K562 (cell line): ENCODE measurements at regions not wholly inside any gene's neighbourhood (a gene's known extent, or its start where the extent isn't known, plus 50 kb on each side); places are given as distances from the start of the nearest gene placed in this dataset.

Source experiments
- ATAC-seq: fragments of 200-7000 bp; cut with Tn5 transposase; 3 replicates; pipeline ENCODE4 v1.9.1; 2020; ENCODE audit warnings: moderate library complexity
- BruUV-seq: library from RNA; stranded (reverse); fragments of 400-500 nt; replicated peaks from 2 replicates; lab custom pipeline; 2021; lab: Mats Ljungman, UMichigan
- CTCF ChIA-PET: fragments of 300-600 bp; formaldehyde crosslinking; extraction: SDS; loops from one replicate; lab custom pipeline; 2021; ENCODE audit warnings: low intra/inter-chr PET ratio; lab: Yijun Ruan, JAX
- POLR2A ChIA-PET: fragments of 300-600, 350-650 bp; sonication (Branson Sonifier 250); formaldehyde crosslinking; extraction: SDS; loops from one replicate; lab custom pipeline; 2021; ENCODE audit warnings: antibody characterized with exemption, inconsistent platforms; lab: Yijun Ruan, JAX
- DNase-seq, 4 experiments: peaks; one replicate each; pipeline versions ENCODE4 v3.0.0 to v3.0.0-alpha.2; 2011 to 2018; ENCODE audit warnings: low spot score in 3 of 4, mixed read lengths in 3 of 4; ENCODE audit errors: extremely low read depth in 1 of 4
- FAIRE-seq: peaks from 2 replicates; lab custom pipeline; 2011; peaks lifted over from hg19 to GRCh38; lab: Jason Lieb, UNC
- H2AFZ ChIP-seq: 2 replicates; pipeline ENCODE4 v1.6.0; 2011; ENCODE audit warnings: low read depth, low read length, control low read depth, inconsistent platforms
- H3K27ac ChIP-seq: fragments of 200-600 bp; 3 replicates; pipeline ENCODE4 v1.8.0; 2011; ENCODE audit warnings: low read depth, mild to moderate bottlenecking, control low read depth, inconsistent platforms, low read length, moderate library complexity, mixed read lengths; ENCODE audit errors: extremely low read depth
- H3K27me3 ChIP-seq, 2 experiments: fragments of 300-600 bp in 1 of 2; 2 replicates in 1 of 2; 3 replicates in 1 of 2; pipeline versions ENCODE4 v1.6.0 to v1.8.0; 2011; ENCODE audit warnings: inconsistent platforms in 2 of 2, low read length in 2 of 2, mild to moderate bottlenecking in 1 of 2, mixed read lengths in 1 of 2, moderate library complexity in 1 of 2; ENCODE audit not compliant: control insufficient read depth in 2 of 2, insufficient read depth in 2 of 2
- H3K36me3 ChIP-seq: fragments of 300-600 bp; 3 replicates; pipeline ENCODE4 v1.8.0; 2011; ENCODE audit warnings: mild to moderate bottlenecking, low read length, inconsistent platforms; ENCODE audit not compliant: control insufficient read depth, insufficient read depth
- H3K4me1 ChIP-seq, 2 experiments: fragments of 200-600 bp in 1 of 2; replicated peaks in 1 of 2; 2 replicates in 1 of 2; 3 replicates in 1 of 2; pipeline versions ENCODE4 v1.5.1 to v1.8.0; 2011; ENCODE audit warnings: inconsistent platforms in 2 of 2, low read length in 2 of 2, mild to moderate bottlenecking in 1 of 2, mixed read lengths in 1 of 2, moderate library complexity in 1 of 2; ENCODE audit not compliant: control insufficient read depth in 2 of 2, insufficient read depth in 2 of 2
- H3K4me2 ChIP-seq: 2 replicates; pipeline ENCODE4 v1.6.1; 2011; ENCODE audit warnings: low read length, control low read depth, inconsistent platforms, mixed read lengths; ENCODE audit not compliant: insufficient read depth
- H3K4me3 ChIP-seq: fragments of 200-600 bp; sonication (generic), shearing (Covaris generic); 2 replicates; pipeline ENCODE4 v1.5.1; 2016; ENCODE audit warnings: control low read depth, inconsistent platforms
- H3K79me2 ChIP-seq: fragments of 200-600 bp; 3 replicates; pipeline ENCODE4 v1.8.0; 2011; ENCODE audit warnings: low read length, inconsistent platforms; ENCODE audit not compliant: control insufficient read depth, insufficient read depth
- H3K9ac ChIP-seq, 2 experiments: 2 replicates each; pipeline versions ENCODE4 v1.6.0 to v1.6.1; 2011; ENCODE audit warnings: low read depth in 2 of 2, low read length in 2 of 2, control low read depth in 1 of 2, inconsistent platforms in 1 of 2, mild to moderate bottlenecking in 1 of 2, mixed read lengths in 1 of 2; ENCODE audit not compliant: insufficient read depth in 1 of 2
- H3K9me1 ChIP-seq: one replicate; pipeline ENCODE4 v1.6.0; 2011; ENCODE audit warnings: inconsistent platforms, mild to moderate bottlenecking, low read length, moderate library complexity; ENCODE audit not compliant: control insufficient read depth, insufficient read depth
- H3K9me3 ChIP-seq: replicated peaks from 2 replicates; pipeline ENCODE4 v1.5.1; 2011; ENCODE audit warnings: low read depth, low read length, inconsistent platforms; ENCODE audit not compliant: control insufficient read depth, insufficient read depth
- H4K20me1 ChIP-seq: replicated peaks from 2 replicates; pipeline ENCODE4 v1.6.1; 2011; ENCODE audit warnings: low read length, inconsistent platforms, mixed read lengths; ENCODE audit not compliant: control insufficient read depth, insufficient read depth
- ADNP ChIP-seq: fragments of 200-800 bp; sonication (Bioruptor generic); IDR thresholded peaks from 2 replicates; pipeline ENCODE4 v1.6.1; 2016; ENCODE audit warnings: missing genetic modification characterization, missing compliant biosample characterization
- DMBX1 ChIP-seq: fragments of 250-450 bp; sonication (Bioruptor Pico); IDR thresholded peaks from 2 replicates; pipeline ENCODE4 v1.8.0; 2022; ENCODE audit warnings: inconsistent platforms, mild to moderate bottlenecking, moderate library complexity, borderline replicate concordance
- ELK1 ChIP-seq: sonication (generic); formaldehyde crosslinking; IDR thresholded peaks from 2 replicates; pipeline ENCODE4 v1.8.1; 2022; ENCODE audit warnings: missing genetic modification reagents
- HDAC8 ChIP-seq: fragments of 450-650 bp; IDR thresholded peaks from 2 replicates; pipeline ENCODE4 v1.6.1; 2016; ENCODE audit warnings: mild to moderate bottlenecking, missing genetic modification characterization, moderate library complexity, missing compliant biosample characterization
- RB1 ChIP-seq: fragments of 450-650 bp; IDR thresholded peaks from 2 replicates; pipeline ENCODE4 v1.6.1; 2017; ENCODE audit warnings: low read depth, mild to moderate bottlenecking
- RFX5 ChIP-seq: IDR thresholded peaks from 2 replicates; pipeline ENCODE4 v1.6.1; 2011; ENCODE audit warnings: low read depth, mild to moderate bottlenecking, improper control_type of control experiment, low read length
- SETDB1 ChIP-seq: IDR thresholded peaks from one replicate; pipeline ENCODE4 v1.6.1; 2012; ENCODE audit warnings: low read length, control low read depth, inconsistent platforms
- TSHZ1 ChIP-seq: fragments of 250-450 bp; sonication (Bioruptor Pico); IDR thresholded peaks from 2 replicates; pipeline ENCODE4 v1.4.0; 2020; ENCODE audit warnings: mild to moderate bottlenecking, moderate library complexity
- ZNF174 ChIP-seq: fragments of 250-450 bp; sonication (Bioruptor Pico); IDR thresholded peaks from 2 replicates; pipeline ENCODE4 v1.4.0; 2020; ENCODE audit warnings: mild to moderate bottlenecking
- ZNF347 ChIP-seq: fragments of 450-650 bp; formaldehyde crosslinking; IDR thresholded peaks from 2 replicates; pipeline ENCODE4 v1.4.0; 2020; ENCODE audit warnings: low read depth, mild to moderate bottlenecking, moderate library complexity
- ZNF41 ChIP-seq: fragments of 250-450 bp; sonication (Bioruptor Pico); conservative IDR thresholded peaks from 2 replicates; pipeline ENCODE4 v1.4.0; 2020; ENCODE audit warnings: mild to moderate bottlenecking
- ZNF589 ChIP-seq: fragments of 200-800 bp; sonication (Bioruptor generic); IDR thresholded peaks from 2 replicates; pipeline ENCODE4 v1.6.1; 2016; ENCODE audit warnings: low read depth, missing genetic modification characterization, missing compliant biosample characterization
- ZSCAN29 ChIP-seq: fragments of 450-650 bp; IDR thresholded peaks from 2 replicates; pipeline ENCODE4 v1.6.1; 2017
- WGBS: fragments of 100-300 bp; shearing (Covaris generic); methylation state at CpG from one replicate; pipeline ENCODE4 v1.1.6; 2016; ENCODE audit warnings: low coverage, mixed read lengths; ENCODE audit not compliant: insufficient coverage; ENCODE audit errors: missing lambda C conversion rate; 5-methylcytosine and 5-hydroxymethylcytosine counted together
- in situ Hi-C: fragments of 300-500 bp; cut with MboI; formaldehyde crosslinking; loops from 4 replicates; pipeline ENCODE4 v1.15.0; 2018; ENCODE audit warnings: inconsistent platforms, mixed read lengths
- intact Hi-C: fragments of 100-400 bp; cut with micrococcal nuclease; formaldehyde crosslinking; loops from 2 replicates; pipeline ENCODE4 v1.14.2; 2022

- no peak for TF ChIP-seq ZNF347 (CRISPR knock-in tag)
- no peak for TF ChIP-seq DMBX1 (CRISPR knock-in tag)
Measured at GRCh38 chr16:76681296-76681695, 404.1 kb downstream of the CNTNAP4 start (continued).

- ATAC-seq, result no peak
- Histone ChIP-seq H3K4me3 (no peak overlapping the region), H3K79me2 (no peaks in the 10 kb centered on the region), H4K20me1 (no peaks in the 10 kb centered on the region), H3K27ac (no peak overlapping the region), H3K36me3 (no peaks in the 10 kb centered on the region), H2AFZ (no peak overlapping the region), H3K9me1 (no peaks in the 10 kb centered on the region), H3K9me3 (no peaks in the 10 kb centered on the region), H3K4me1 (no peaks in the 10 kb centered on the region), H3K9ac (no peak overlapping the region), H3K27me3 (no peaks in the 10 kb centered on the region), H3K4me2 (no peak overlapping the region)
- CTCF ChIA-PET, result no interaction called here
- BruUV-seq, result no TSS peak
- no peak for DNase-seq
- in situ Hi-C loops, result no loop called here
- POLR2A ChIA-PET, result no interaction called here
- FAIRE-seq, result no peak
- intact Hi-C loops, result no loop called here
- 1% methylated on average over 4 of the region's 4 CpGs for WGBS
- TF ChIP-seq ZNF589 (CRISPR knock-in tag) (no peak), ZNF174 (no peak), ZNF41 (CRISPR knock-in tag) (no peak)
Measured at GRCh38 chr16:76683051-76683450, 405.9 kb downstream of the CNTNAP4 start.

- no peaks in the 10 kb centered on the region for H3K79me2 ChIP-seq
- BruUV-seq, result no TSS peak
- 5% methylated on average over 2 of the region's 2 CpGs for WGBS
- H3K9me1 ChIP-seq, result no peaks in the 10 kb centered on the region
- H3K4me1 ChIP-seq, result no peaks in the 10 kb centered on the region
- no peaks in the 10 kb centered on the region for H3K36me3 ChIP-seq
- H3K9ac ChIP-seq, result no peak overlapping the region
- no peaks in the 10 kb centered on the region for H3K9me3 ChIP-seq
- no peaks in the 10 kb centered on the region for H4K20me1 ChIP-seq
- H2AFZ ChIP-seq, result no peak overlapping the region
- ATAC-seq, result no peak
- no peak for DNase-seq
- no peaks in the 10 kb centered on the region for H3K27me3 ChIP-seq
- H3K4me2 ChIP-seq, result no peak overlapping the region
- no peak for FAIRE-seq
- in situ Hi-C loops, result no loop called here
- POLR2A ChIA-PET, result no interaction called here
- no peak overlapping the region for H3K27ac ChIP-seq
- CTCF ChIA-PET, result no interaction called here
- H3K4me3 ChIP-seq, result no peak overlapping the region
- intact Hi-C loops, result no loop called here
- TF ChIP-seq RB1 (no peak), ADNP (tag) (no peak), ELK1 (CRISPR knock-in tag) (no peak), SETDB1 (no peak), ZSCAN29 (no peak), RFX5 (no peak), HDAC8 (tag) (no peak), TSHZ1 (CRISPR knock-in tag) (no peak)
Measured at GRCh38 chr16:76696876-76697275, 419.7 kb downstream of the CNTNAP4 start.
